NT2/D1 (cell line): ENCODE measurements at regions not wholly inside any gene's neighbourhood (a gene's known extent, or its start where the extent isn't known, plus 50 kb on each side); places are given as distances from the start of the nearest gene placed in this dataset.

Experiments used
- DNase-seq: peaks from one replicate; pipeline ENCODE4 v3.0.0-alpha.2; 2011; ENCODE audit warnings: low read depth, low spot score
- H3K27me3 ChIP-seq: 2 replicates; pipeline ENCODE4 v1.6.0; 2011; ENCODE audit warnings: mild to moderate bottlenecking; ENCODE audit not compliant: insufficient read length, insufficient read depth
- H3K36me3 ChIP-seq: 2 replicates; pipeline ENCODE4 v1.6.1; 2011; ENCODE audit warnings: mild to moderate bottlenecking, low read length, mixed read lengths; ENCODE audit not compliant: insufficient read depth, insufficient read length
- H3K4me1 ChIP-seq: 2 replicates; pipeline ENCODE4 v1.5.1; 2011; ENCODE audit not compliant: insufficient read depth, insufficient read length
- H3K4me3 ChIP-seq: 2 replicates; pipeline ENCODE4 v1.5.1; 2011; ENCODE audit warnings: low read depth; ENCODE audit not compliant: insufficient read length
- H3K9ac ChIP-seq: 2 replicates; pipeline ENCODE4 v1.6.0; 2011; ENCODE audit warnings: low read depth; ENCODE audit not compliant: insufficient read length
- H3K9me3 ChIP-seq: 2 replicates; pipeline ENCODE4 v1.5.1; 2011; ENCODE audit warnings: mild to moderate bottlenecking, low read length; ENCODE audit not compliant: insufficient read depth
- SUZ12 ChIP-seq: IDR thresholded peaks from 2 replicates; pipeline ENCODE4 v1.6.1; 2011; ENCODE audit not compliant: insufficient read length, insufficient read depth; ENCODE audit errors: extremely low read depth
- YY1 ChIP-seq: IDR thresholded peaks from 2 replicates; pipeline ENCODE4 v1.6.1; 2011; ENCODE audit not compliant: insufficient read length, insufficient read depth
- ZNF274 ChIP-seq: IDR thresholded peaks from 2 replicates; pipeline ENCODE4 v1.6.1; 2011; ENCODE audit warnings: mild to moderate bottlenecking, low read depth, low read length

DNA sequence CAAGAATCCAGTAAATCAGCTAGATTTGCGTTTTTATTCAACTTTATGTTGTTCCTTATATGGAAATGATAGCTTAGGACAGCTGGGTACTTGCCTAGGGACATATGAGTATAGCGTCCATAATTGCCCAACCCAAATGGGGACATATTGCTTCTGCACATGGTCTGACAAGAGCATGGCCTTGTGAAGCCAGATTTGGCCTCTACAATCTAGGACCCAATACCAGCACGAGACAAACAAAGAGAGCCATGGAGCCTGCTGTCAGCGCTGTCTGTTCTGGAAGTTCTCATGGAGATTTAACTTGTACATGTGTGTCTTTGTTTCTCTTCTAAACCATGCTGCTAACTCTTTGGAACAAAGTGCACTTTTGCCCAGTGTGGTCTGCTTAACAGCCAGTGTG, 240.0 kb upstream of the CAMK1G start:
- no peak overlapping the region for H3K4me3 ChIP-seq
- H3K9me3 ChIP-seq: peaks cover 11% of the 10 kb centered on the region; the same call in 1 of the 2 replicates
- TF ChIP-seq ZNF274: no peak
- no peak for TF ChIP-seq YY1
- no peak for TF ChIP-seq SUZ12
- H3K27me3 ChIP-seq: no peaks in the 10 kb centered on the region
- no peak for DNase-seq
- no peaks in the 10 kb centered on the region for H3K36me3 ChIP-seq
- H3K9ac ChIP-seq: no peak overlapping the region
- no peaks in the 10 kb centered on the region for H3K4me1 ChIP-seq

DNA sequence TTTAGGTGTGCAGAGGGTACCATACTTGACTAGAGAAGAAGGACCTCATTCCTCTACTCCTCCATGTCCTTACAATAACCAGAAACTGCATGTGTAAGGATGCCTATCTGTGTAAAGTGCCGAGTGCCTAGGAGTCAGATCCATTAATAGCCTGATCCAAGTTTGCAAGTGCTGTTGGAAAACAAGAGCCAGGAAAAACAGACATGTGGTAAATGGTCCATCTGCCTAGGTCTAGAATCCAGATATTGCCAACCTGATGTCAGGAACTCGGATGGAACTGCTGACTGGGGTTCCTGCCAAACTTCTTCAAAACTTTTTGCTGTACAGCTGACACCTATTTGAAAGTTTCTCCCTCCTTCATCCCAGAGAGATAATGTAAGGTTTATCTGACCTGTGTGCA, 239.4 kb upstream of the CAMK1G start:
- H3K9me3 ChIP-seq: peaks cover 11% of the 10 kb centered on the region; the same call in 1 of the 2 replicates
- DNase-seq: no peak
- no peaks in the 10 kb centered on the region for H3K36me3 ChIP-seq
- H3K4me3 ChIP-seq: no peak overlapping the region
- no peaks in the 10 kb centered on the region for H3K4me1 ChIP-seq
- H3K9ac ChIP-seq: no peak overlapping the region
- TF ChIP-seq YY1: no peak
- TF ChIP-seq SUZ12: no peak
- TF ChIP-seq ZNF274: no peak
- no peaks in the 10 kb centered on the region for H3K27me3 ChIP-seq

DNA sequence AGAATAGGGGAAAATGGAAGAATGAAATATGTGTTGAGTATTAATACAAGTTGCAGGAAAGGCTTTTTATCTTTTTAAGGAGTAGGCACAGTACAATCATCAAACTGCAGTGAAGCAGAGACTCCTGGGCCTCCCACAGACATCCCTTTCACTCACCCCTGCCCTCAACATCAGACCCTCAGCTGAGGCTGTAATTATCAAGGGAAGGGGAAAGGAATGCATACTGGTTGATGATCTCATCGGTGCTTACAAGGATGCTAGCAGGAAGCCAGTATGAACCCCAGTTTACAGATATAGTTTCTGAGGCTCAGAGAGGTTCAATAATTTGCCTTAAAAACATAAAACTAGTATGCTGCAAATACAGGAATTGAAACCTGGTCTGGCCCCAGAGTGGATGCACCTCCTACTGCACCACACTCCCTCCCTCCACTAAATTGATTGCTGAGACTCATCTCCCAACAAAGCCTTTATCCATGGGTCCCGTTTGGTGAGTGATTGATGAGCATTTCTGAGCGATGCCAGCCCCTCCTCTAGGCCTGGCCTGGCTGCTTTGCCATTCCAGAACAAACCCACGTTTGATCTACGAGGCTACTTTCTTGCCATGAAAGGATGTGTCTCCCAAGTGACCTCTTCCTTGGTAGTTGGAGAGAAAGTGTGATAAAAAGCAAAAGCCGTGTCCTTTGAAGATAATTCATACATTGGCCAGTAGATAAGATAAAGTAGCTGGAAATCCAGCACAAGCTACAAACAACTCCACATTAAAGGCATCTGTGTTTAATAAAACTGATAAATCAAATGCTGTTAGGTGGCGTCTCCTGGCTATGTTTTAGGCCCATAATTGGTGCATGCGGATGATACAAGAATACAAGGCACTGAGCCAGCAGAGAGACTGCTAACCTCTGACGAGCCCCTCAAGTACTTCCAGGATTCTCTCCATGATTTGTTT, 233.9 kb upstream of the CAMK1G start:
- DNase-seq: peak; percentile 36
- H3K36me3 ChIP-seq: no peaks in the 10 kb centered on the region
- TF ChIP-seq YY1: no peak
- no peak for TF ChIP-seq ZNF274
- no peak for TF ChIP-seq SUZ12
- no peak overlapping the region for H3K4me3 ChIP-seq
- no peak overlapping the region for H3K9ac ChIP-seq
- no peaks in the 10 kb centered on the region for H3K27me3 ChIP-seq
- peaks cover 5% of the 10 kb centered on the region for H3K4me1 ChIP-seq
- peaks cover 11% of the 10 kb centered on the region; the same call in 1 of the 2 replicates for H3K9me3 ChIP-seq

DNA sequence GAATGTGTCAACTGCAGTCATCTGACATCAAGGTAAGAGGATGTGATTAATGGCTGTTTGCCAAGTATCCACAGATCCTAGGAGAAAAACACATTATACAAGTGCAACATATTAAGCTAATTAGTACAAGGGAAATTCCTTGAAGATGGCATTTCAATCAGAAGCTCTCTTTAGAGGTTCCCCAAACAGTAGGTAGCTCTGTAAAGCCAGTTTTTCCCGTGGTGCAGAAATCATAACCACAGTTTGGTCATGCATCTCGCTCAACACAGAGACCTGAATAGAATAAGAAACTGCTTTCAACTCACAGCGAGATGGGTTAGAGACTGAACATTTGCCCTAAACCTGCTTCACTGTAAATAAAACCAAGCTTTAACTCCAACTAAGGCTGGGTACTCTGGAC, 230.5 kb upstream of the CAMK1G start:
- no peak for DNase-seq
- Histone ChIP-seq H3K4me1 (peaks cover 9% of the 10 kb centered on the region), H3K27me3 (no peaks in the 10 kb centered on the region), H3K36me3 (no peaks in the 10 kb centered on the region), H3K9ac (no peak overlapping the region), H3K9me3 (no peaks in the 10 kb centered on the region), H3K4me3 (no peak overlapping the region)
- TF ChIP-seq SUZ12: no peak
- TF ChIP-seq YY1: no peak
- TF ChIP-seq ZNF274: no peak

DNA sequence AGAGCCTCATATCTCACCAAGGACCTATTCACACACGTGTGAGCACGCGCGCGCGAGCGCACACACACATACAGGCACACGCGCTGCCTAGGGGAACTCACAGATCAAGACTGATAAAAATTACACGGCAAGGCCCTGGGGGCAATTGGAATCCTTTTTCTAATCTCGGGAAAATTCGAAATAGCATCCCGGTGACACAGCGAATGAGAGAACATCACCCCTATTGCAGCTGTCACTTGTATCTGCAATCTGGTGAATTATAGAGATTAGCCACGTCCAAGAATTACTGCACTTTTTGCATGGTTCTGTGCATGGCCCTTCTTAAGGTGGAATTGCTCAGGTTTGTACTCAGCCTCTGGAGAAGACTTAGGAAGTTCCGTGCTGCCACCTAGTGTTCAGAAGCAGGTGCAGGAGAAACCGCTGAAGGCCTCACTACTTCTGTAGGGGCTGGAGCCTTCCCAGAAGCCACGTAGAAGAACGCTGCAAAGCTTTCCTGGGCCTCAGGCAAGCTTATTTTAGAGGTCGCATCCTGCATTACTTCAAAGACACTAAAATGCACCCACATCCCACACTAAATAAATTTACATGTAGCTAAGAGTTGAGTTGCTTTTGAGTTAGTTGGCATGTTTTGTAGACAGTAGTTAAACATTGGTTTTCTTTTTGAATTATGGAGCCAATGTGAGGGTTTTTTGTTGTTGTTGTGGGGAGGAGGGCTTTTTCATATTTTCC, 229.2 kb upstream of the CAMK1G start:
- no peak overlapping the region for H3K9ac ChIP-seq
- H3K36me3 ChIP-seq: no peaks in the 10 kb centered on the region
- no peaks in the 10 kb centered on the region for H3K27me3 ChIP-seq
- no peak for TF ChIP-seq YY1
- no peak for TF ChIP-seq SUZ12
- no peak for TF ChIP-seq ZNF274
- DNase-seq: peak; percentile 98
- peaks cover 9% of the 10 kb centered on the region for H3K4me1 ChIP-seq
- no peaks in the 10 kb centered on the region for H3K9me3 ChIP-seq
- H3K4me3 ChIP-seq: no peak overlapping the region

DNA sequence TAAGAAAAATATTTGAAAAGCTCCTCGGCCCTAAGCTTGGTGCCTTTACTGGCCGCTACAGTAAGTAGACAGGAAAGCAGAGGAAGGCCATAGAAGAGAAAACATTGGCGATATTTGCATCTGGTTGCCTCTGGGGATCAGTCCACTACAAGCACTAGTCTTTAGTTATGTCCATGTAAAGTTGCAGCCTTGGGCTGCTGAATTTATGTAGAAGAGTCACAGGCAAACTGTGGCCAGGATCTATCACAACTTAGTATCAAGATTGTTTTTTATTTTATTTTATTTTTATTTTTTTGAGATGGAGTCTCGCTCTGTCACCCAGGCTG, 228.7 kb upstream of the CAMK1G start:
- Histone ChIP-seq H3K4me1 (peaks cover 5% of the 10 kb centered on the region), H3K27me3 (no peaks in the 10 kb centered on the region), H3K9ac (no peak overlapping the region), H3K4me3 (no peak overlapping the region), H3K36me3 (no peaks in the 10 kb centered on the region), H3K9me3 (no peaks in the 10 kb centered on the region)
- TF ChIP-seq ZNF274 (no peak), YY1 (no peak), SUZ12 (no peak)
- DNase-seq: no peak

DNA sequence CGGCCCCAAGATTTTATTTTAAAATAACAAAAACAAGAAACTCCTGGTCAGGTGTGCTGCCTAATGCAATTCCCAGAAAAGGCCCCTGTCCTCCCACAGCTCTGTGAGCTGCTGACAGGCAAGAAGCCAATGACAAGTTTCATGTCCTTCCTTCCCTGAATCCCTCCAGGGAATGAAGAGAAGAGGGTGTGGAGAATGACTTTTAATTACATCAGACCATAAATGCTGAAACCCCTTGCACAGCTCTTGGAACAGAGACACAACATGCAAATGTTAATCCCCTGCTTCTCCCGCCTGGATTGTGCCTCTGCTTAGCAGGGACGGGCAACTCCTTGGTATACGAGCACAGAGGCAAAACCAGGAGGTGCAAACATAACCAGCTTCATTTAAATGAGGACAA, 228.1 kb upstream of the CAMK1G start:
- DNase-seq: no peak
- Histone ChIP-seq H3K9me3 (no peaks in the 10 kb centered on the region), H3K9ac (no peak overlapping the region), H3K4me1 (peaks cover 5% of the 10 kb centered on the region), H3K27me3 (no peaks in the 10 kb centered on the region), H3K36me3 (no peaks in the 10 kb centered on the region), H3K4me3 (no peak overlapping the region)
- TF ChIP-seq ZNF274 (no peak), SUZ12 (no peak), YY1 (no peak)
